HL-60 (cell line): ENCODE measurements at regions not wholly inside any gene's neighbourhood (a gene's known extent, or its start where the extent isn't known, plus 50 kb on each side); places are given as distances from the start of the nearest gene placed in this dataset.

Experiments used
- CTCF ChIP-seq: IDR thresholded peaks from one replicate; pipeline ENCODE4 v1.5.1; 2011; ENCODE audit warnings: low read length, control low read depth, inconsistent platforms; ENCODE audit not compliant: insufficient read depth
- GABPA ChIP-seq: IDR thresholded peaks from 2 replicates; pipeline ENCODE4 v1.6.1; 2012; ENCODE audit warnings: low read depth
- POLR2AphosphoS5 ChIP-seq: IDR thresholded peaks from 2 replicates; pipeline ENCODE4 v1.6.1; 2012; ENCODE audit warnings: low read depth
- TF ChIP-seq, protein P1 (sequence below): IDR thresholded peaks from 2 replicates; pipeline ENCODE4 v1.6.1; 2012; ENCODE audit warnings: low read depth; ENCODE audit not compliant: insufficient replicate concordance

DNA sequence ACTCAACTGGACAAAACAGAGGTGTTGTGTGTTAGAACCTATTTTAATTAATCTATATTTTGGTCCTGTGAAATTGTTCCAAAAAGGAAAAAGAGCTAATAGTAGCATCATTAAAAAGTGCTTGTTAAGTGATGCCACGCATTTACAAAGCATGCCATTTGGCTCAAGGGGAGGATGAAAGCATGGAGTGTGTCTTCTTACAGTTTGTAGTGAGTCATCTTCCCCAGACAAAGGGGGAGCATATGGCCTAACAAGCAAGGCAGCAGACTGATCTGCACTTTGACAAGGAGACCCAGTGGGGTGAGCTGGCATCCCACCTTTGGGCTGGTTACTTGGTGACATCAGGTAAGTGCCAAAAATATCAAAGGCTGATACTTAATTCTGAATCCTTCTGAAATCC, 297.0 kb downstream of the FGF9 start:
- TF ChIP-seq CTCF (no peak), POLR2AphosphoS5 (no peak), GABPA (no peak)
- TF ChIP-seq, protein P1, sequence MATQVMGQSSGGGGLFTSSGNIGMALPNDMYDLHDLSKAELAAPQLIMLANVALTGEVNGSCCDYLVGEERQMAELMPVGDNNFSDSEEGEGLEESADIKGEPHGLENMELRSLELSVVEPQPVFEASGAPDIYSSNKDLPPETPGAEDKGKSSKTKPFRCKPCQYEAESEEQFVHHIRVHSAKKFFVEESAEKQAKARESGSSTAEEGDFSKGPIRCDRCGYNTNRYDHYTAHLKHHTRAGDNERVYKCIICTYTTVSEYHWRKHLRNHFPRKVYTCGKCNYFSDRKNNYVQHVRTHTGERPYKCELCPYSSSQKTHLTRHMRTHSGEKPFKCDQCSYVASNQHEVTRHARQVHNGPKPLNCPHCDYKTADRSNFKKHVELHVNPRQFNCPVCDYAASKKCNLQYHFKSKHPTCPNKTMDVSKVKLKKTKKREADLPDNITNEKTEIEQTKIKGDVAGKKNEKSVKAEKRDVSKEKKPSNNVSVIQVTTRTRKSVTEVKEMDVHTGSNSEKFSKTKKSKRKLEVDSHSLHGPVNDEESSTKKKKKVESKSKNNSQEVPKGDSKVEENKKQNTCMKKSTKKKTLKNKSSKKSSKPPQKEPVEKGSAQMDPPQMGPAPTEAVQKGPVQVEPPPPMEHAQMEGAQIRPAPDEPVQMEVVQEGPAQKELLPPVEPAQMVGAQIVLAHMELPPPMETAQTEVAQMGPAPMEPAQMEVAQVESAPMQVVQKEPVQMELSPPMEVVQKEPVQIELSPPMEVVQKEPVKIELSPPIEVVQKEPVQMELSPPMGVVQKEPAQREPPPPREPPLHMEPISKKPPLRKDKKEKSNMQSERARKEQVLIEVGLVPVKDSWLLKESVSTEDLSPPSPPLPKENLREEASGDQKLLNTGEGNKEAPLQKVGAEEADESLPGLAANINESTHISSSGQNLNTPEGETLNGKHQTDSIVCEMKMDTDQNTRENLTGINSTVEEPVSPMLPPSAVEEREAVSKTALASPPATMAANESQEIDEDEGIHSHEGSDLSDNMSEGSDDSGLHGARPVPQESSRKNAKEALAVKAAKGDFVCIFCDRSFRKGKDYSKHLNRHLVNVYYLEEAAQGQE: no peak
